ENCODE measurements at regions not wholly inside any gene's neighbourhood (a gene's known extent, or its start where the extent isn't known, plus 50 kb on each side); places are given as distances from the start of the nearest gene placed in this dataset.
A peak's percentile ranks its signal among the peaks of the same experiment; 100 is the strongest.
"Not testable (repeated sequence)": the region's sequence is repeated elsewhere in the genome, so short reads cannot be mapped to it uniquely, and the experiment has no call there.

DNA sequence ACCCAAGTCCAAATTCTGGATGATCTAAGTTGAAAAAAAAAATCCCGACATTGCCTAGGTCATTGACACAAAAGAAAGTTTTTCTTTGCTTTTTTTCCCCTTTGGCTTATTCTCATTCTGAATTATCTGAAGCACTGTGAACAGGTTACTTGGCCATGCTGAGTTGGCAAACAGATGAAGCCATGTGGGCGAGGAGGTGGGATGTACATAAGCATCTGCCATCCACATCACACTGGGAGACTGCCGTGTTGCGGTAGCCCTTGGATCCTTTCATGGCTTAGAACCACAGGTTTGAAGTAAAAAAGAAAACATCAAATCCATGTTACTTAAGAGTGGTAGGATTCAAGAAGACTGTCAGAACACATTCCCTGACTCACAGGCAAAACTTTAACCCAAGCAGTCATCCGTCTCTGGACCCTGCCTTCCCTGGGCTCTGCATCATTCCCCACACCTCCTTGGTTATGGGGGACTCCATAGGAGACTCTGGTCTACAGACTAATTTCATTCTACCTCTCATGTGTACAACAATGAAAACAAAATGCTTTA, 242.5 kb upstream of the SERP2 start:
- DNase-seq, result no peak

DNA sequence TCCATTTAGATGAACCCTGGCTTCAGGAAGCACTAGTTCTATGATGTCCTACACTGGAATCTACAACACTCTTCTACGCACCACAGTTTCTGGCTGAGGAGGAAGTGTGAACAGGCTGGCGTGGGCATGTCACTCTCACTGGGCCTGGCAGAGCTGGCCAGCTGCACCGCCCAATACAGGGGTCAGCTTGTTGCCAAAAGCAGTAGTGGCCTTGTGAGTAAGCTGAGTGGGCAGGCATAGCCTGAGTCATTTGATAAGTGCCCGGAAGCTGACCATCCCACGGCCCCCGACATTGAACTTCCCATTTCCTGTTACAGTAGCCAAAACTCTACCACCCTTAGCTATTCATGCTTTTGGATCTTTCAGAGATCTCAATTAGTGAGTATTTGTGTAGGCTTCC, 240.9 kb upstream of the SERP2 start:
- peak; percentile 39 for DNase-seq

DNA sequence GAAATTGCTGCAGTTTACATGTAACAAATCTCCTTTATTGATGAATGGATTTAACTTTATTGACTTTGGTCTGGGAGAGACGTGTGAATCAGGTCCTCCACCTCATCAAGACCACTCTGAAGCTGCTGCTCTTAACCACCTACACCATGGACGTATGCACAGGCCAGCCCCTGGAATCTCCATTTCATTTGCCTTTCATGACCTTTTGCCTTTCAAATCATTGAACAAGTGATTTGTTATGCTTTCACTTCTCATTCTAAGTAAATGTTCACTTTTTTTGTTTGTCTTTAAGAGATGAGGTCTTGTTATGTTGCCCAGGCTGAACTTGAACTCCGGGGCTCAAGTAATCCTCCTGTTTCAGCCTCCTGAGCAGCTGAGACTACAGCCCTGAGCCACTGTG, 240.0 kb upstream of the SERP2 start:
- no peak for DNase-seq

DNA sequence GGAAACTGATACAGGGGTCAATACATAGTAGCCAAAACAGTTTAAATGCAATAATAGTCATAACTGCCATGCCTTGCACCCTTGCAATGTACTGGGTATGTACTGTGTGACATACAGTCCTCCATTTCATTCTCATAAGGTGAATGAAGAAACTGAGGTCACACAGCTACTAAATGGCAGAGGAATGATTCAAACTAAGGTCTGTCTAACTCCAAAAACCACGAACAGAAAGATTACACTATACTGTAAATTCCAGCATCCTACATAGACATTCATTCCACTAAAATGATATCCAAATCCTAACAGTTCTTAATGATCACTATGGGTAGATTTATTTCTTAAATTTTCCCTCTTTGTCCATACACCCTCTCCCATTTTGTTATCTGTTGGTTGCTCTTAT, 238.1 kb upstream of the SERP2 start:
- DNase-seq, result no peak

DNA sequence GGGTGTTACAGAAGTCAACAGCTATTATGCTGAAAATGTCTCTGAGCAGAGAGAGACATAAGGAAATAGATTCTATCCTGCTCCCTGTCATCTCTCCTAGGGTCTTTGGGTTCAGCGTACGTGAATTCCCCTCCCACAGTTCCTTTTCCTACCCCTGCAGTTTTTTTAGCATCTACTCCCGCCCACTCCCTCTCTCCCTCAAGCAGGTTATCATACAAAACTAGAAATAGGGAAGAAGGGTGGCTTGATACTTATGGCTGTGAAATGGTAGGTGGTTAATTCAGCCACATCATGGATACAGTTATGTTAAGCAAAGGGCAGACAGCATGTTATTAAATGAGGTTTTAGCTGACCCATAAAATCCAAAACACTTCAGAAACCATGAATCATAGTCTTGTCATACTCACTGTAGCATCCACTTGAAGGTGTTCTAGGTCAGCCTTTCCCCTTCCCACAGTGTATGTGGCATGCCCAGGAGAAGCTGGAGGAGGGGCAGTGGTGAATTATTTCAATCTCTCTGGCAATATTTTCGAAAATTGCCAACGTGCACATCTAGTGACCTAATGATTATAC, 236.8 kb upstream of the SERP2 start:
- no peak for DNase-seq

DNA sequence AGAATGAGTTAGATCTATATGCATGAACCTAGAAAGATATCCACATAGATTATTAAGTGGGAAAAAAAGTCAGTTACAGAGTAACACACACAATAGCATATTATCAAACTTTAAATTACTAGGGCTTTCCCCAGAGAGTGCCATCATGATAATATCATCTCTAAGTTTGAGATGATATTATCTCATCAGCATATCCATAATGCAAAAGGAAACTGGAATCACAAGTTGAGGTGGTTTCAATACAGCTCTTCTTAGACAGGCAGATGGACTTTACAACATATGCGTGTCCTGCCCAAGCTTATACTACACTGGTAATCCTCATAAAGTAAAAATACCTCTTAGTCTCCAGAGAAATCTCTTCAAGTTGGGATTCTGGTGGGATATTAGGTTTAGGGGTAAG, 236.2 kb upstream of the SERP2 start:
- DNase-seq, result no peak

DNA sequence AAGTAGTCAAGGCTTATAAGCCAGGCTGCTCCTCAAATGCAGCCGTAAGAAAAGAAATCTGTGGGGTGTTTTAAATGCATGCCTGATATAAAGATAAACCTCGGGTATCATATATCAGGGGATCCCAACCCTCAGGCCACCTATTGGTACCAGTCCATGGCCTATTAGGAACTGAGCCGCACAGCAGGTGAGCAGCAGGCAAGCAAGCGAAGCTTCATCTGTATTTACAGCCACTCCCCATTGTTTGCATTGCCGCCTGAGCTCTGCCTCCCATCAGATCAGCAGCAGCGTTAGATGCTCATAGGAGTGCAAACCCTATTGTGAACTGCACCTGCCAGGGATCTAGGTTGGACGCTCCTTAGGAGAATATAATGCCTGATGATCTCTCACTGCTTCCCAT, 233.5 kb upstream of the SERP2 start:
- DNase-seq, result no peak

DNA sequence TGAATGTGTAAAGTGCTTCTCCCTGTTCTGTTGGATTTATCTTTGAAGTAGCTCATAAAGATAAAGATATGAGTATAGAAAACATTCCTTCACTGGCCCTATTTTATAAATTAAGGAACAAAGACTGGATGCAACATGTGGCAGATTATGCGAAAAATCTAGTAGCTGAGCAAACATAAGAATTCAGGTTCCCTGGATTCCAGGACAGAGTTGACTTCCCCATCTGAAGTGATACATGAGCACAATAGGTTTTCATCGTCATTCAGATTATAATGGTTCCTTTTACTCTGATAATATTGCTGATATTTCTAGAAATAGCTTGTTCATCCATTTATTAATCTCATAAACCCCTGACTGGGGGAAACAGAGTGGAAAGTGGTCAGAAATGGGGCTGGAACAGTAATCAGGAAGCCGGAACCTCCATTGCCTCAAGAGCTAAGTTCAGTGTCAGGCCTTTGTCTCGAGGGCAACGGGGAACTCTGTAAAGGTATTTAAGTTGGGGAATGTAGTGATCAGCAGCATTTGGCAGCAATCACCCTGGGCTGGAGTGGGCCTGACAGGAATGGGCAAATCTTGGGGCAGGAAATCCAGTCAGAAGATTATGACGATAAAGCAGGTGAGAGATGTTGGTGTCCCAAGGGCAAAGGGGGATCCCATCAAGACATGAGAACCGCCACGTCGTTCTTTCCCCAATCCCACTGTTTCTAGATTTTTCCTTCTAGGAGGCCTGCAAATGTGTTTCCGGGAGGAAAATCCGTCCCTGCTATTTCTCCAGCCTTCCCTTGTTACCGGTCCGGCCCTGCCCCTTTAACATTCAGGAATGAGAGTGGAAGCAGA, 232.5 kb upstream of the SERP2 start:
- no peak for DNase-seq

DNA sequence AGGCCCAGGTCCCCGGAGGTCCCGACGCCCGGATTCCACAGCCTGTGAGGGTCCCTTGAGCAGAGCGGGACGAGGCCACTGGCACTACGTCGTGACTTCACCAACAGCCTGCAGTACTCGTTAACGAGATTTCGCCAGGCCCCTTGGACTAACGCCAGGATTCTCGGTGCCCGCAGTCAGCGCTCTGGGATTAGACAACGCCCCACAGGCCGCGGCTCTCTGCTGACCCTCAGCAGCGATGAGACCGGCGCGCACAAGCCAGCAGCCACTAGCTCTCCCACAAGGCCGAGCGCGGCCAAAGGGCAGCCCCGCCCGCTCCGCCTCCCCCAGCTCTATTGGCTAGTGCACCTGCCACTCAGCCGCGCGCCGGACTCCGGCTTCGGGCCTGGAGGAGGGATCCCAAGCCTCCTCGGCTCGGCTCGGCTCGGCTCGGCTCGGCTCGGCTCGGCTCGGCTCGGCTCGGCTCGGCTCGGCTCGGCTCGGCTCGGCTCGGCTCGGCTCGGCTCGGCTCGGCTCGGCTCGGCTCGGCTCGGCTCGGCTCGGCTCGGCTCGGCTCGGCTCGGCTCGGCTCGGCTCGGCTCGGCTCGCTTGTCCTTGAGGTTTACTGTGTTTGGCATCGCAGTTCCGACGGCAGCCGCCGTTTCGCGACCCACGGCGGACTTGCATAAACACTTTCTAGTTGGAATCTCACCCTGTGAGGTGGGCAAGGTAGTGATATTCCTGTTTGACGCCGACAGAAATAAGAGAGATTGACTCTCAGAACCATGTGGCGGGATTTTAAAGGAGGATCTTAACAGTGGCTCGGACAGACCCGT, 231.7 kb upstream of the SERP2 start:
- peak; percentile 94 for DNase-seq

DNA sequence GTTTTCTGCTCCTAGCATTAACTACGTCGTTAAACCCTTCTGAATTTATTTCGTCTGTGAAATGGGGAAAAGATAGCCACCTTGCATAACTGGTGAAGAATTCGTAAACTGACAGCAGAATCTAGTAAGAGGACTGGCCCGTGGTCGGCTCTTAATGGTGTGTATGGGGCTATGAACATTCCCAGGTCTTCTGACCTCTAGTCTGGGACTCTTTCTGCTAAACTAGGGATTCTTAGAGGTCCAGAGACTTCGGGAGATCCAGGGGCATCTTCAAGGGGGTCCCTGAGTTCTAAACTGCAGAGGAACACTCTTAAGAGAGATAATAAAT, 231.1 kb upstream of the SERP2 start:
- no peak for DNase-seq

DNA sequence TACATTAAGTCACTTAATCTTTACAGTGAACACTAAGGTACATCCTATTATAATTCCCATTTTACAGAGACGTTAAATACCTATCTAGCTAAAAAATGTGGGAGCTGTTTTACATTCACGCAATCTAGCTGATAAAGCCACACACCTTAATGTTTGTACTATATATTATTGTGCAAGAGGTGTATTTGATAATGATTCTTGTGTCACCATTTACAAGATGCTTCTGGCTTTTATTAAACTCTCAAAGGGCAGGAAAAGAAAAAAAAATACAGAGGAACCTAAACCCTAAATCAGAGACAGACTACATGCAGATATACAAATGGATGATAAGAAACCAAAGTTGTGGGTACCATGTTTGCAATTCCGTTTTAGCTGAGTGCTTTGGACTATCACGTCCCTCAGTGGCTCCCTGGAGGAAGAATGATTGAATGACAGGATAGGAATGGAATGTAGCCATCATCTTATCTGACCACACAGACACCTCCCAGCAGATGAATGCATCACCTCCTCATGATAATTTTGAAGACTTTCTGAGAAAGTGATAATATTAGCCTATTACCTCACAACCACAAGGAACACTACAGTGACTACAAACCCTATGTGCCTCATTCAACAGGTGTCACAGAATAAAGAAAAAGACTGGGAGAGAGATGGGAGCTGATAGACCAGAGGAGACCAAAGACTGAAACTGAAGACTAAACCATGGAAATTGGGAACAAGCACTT, 230.5 kb upstream of the SERP2 start:
- DNase-seq, result no peak

DNA sequence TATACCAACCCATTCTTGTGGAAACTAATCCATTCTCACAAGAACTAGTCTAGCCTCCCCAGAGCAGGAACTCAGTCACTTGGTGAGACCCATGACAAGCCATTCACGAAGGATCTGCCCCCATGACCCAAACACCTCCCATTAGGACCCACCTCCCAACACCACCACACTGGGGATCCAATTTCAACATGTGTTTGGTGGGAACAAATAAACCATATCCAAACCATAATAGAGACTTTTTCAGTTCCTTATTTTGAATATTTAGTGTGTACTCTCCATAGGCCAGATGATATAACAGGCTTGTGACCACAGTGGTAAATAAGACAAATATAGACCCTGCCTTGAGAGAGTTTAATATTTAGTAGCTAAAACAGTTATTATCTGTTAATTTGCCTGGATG, 227.5 kb upstream of the SERP2 start:
- DNase-seq, result no peak

DNA sequence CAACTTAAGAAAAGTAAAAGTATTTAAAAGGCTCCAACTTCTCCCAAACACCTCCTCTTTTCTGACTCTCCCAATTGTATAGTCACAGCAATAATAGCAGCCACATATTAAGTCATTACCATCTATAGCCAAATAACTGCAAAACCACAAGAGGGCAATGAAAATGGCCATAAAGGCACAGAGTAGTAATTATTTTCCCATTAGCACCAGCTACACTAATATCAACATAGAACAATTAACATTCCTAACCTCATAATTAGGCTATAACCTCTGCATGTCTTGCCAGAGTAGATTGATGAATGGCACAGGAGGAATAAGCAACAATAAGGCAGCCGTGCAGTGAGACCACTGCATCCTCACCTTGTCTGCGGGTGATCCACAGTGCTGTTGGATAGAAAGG, 226.4 kb upstream of the SERP2 start:
- no peak for DNase-seq

DNA sequence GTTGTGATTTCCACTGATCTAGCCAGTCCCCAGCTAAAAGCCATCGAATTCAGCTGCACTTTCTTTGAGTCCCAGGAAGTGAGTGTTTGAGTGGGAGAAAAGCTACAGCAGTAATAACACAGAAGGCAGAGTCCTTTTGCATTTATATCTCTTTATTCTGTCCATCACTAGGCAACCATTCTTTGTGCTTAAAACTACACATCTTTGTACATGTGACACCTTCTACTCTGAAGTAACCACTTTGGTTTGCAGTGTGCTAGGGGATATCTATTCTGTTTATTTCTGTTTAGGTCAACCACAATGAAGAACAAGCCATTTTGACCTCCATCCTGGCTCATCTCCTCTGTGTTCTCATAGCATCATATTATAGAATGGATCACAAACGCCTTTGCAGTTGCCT, 226.0 kb upstream of the SERP2 start:
- DNase-seq, result no peak

DNA sequence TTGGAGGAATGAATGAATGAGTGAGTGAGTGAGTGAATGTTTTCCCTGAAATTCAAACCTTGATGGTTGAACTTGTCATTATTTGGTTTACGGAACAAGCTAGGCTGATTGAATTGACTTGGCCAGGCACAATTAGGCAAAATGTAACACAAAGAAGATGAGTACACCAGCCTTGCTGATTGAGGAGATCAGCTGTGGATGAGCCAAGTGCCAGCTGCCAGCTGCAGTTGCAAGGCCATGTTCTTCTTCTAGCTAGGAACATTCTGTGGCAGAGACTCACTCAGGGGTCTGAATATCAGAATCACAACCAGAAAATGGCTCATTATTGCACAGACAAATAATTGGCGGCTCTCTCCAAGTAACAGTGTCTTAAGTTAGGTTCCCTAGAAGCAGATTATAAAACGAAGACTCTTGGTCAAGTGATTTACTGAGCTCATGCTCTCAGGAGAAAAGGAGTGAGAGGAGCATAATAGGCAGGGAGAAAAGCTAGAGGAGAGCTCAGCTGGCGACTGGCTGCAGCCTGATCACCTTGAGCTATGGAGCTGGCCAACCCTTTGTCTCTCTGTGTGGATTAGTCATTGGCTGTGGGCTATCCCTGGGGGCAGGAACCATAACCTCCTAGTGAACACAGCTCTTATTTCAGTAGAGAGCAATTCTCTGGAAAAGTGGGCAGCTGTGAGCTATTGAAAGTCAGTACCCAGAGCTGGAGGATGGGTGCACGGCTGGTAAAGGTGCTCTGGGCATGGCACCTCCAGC, 225.3 kb upstream of the SERP2 start:
- no peak for DNase-seq

DNA sequence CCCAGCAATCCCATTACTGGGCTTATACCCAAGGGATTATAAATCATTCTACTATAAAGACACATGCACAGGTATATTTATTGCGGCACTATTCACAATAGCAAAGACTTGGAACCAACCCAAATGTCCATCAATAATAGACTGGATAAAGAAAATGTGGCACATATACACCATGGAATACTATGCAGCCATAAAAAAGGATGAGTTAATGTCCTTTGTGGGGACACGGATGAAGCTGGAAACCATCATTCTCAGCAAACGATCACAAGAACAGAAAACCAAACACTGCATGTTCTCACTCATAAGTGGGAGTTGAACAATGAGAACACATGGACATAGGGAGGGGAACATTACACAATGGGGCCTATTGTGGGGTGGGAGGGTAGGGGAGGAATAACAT, 224.4 kb upstream of the SERP2 start:
- DNase-seq, result not testable (repeated sequence)

DNA sequence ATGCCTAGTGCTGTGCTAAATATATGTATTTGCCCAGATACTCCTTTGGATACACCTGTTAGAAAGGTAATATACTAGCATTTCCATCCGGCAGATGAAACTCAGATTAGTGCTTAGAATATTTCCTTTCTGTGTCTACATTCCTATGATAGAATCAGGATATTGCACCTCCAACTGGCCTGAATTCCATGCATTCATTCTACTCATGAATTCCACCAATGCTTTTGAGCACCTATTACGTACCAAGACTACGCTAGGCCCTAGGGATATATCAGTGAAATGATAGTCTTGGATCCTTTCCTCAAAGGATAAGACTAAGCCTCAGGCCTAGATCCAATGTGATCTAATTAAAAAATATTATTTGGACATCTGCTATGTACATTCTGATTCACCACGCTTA, 223.8 kb upstream of the SERP2 start:
- DNase-seq, result no peak

DNA sequence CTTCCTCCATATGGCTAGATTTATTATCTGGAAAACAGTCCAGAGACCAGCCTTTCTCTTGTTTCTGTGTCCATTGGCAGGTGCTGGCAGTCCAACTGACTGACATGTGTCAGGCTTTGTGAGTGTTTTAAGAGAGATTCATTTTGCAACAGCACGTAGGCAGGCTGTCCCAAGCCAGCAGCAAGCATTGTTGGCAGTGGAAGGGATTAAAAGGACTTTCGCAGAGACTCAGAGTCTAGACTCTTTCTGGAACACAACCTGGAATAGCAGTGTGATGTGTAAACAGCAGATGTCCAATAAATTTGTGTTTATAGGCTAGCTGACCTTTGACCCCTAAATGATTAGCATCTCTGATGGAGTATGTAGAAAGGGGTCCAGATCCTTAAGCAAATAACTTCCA, 222.2 kb upstream of the SERP2 start:
- no peak for DNase-seq

DNA sequence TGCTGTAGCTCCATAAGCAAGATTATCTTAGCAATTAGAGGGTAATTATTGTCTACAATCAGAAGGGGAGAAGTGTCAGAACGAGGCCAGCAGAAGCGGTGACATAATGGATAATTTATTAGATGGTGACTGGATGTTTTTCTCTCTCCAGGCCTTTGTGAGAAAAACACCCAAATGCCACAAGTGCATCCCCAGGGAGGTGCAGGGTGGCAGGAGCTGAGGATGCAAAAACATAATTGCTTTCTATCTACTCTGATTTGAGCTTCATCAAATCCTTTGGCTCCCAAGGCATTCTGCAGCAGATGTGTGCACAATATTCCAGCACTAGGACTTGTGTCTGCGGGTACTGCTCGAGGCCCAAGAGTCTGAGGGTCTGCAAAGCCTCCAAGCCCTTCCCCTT, 220.1 kb upstream of the SERP2 start:
- no peak for DNase-seq

DNA sequence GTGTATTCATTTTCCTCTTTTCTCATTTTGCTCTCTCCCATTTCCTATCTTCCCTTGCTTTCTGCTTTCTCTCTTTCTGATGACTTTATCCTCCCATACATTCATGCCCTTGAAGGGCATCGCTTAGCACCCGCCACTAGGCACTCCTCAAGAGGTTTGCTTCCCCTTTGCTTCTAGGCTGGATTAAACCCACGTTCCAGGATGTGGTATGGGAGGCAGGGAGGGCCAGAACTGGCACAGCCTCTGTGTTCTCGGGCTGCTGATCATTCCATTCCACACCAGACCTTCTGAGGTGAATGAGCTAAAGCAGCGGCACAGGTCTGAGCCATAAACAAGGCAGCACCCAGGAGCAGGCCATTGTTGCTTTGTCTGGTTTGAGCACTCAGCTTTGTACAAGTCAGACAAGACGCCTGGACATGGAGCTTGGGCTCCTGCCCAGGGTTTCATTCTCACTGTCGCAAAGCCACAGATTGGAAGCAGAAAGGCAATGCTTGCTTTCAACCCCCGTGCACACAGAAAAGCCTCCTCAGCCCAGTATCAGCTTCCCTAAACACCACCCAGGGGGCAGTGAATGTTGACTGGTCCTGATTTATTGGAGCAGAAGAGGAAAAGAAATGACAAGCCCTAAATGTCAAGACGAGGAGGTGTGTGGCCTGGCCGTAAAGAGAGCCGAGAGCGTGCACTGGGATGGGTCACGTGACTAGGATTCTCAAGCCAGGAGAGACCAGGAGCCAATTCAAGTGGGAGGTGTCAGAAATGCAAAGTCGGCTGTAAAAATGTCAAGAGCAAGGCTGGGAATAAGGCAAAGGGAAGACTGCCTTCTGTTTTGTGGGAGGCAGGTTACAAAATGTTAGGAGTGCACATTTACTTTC, 218.0 kb upstream of the SERP2 start:
- DNase-seq, result no peak

DNA sequence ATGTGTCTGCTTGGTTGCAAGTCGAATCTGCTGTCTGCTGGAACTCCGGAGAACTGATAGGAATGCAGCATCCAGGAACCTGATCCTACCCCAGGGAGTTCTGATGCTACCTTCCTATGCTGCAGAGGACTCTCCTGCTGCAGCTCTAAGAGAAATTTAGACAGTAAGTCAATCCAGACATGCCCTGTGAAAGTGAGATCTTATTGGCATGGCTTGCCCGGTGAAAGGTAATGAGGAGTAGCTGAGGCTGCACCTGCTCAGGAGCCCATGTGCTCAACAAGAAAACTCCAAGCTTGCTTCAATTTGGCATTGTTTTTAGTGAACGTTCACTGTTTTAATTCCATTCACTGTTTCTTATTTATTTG, 217.3 kb upstream of the SERP2 start:
- DNase-seq, result no peak

DNA sequence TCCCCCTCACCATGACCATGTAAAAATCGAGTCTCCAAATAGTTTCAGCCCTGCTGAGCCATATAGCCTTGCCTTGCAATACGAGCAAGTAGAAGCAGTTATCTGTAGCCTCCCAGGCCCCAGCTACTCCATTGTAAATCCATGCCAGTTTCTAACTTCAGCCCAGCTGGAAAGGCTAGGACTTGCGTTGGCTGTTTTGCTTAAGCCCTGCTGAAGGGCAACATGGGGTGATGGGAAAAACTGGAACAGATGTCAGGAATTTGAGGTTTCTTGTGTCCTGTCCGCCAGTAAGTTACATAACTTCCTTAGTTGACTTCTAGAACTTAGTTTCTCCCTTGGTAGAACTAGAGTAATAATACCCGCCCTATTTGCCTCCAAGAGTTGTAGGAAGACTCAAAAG, 216.0 kb upstream of the SERP2 start:
- DNase-seq, result no peak

Measured in CD4-positive, alpha-beta T cell treated with Interferon gamma for 1 hour (primary cell).